HUES6 (cell line): ENCODE measurements at regions not wholly inside any gene's neighbourhood (a gene's known extent, or its start where the extent isn't known, plus 50 kb on each side); places are given as distances from the start of the nearest gene placed in this dataset.

Experiments
- H3K27ac ChIP-seq: 2 replicates; pipeline ENCODE4 v1.7.0; 2013; ENCODE audit warnings: low read depth, mild to moderate bottlenecking, low read length, inconsistent platforms
- H3K27me3 ChIP-seq: 2 replicates; pipeline ENCODE4 v1.6.1; 2013; ENCODE audit warnings: low read length; ENCODE audit not compliant: control insufficient read depth, insufficient read depth
- H3K36me3 ChIP-seq: 2 replicates; pipeline ENCODE4 v1.6.1; 2013; ENCODE audit warnings: low read length; ENCODE audit not compliant: control insufficient read depth, insufficient read depth
- H3K4me1 ChIP-seq: 2 replicates; pipeline ENCODE4 v1.6.1; 2013; ENCODE audit warnings: low read length; ENCODE audit not compliant: control insufficient read depth, insufficient read depth
- H3K4me3 ChIP-seq: 2 replicates; pipeline ENCODE4 v1.5.1; 2013; ENCODE audit warnings: low read depth, low read length
- H3K9ac ChIP-seq: one replicate; pipeline ENCODE4 v1.6.1; 2013; ENCODE audit warnings: mild to moderate bottlenecking, low read length
- H3K9me3 ChIP-seq: 2 replicates; pipeline ENCODE4 v1.6.1; 2013; ENCODE audit warnings: low read depth, low read length; ENCODE audit not compliant: control insufficient read depth, insufficient read depth

- no peak overlapping the region for H3K4me3 ChIP-seq
- H3K9me3 ChIP-seq: no peaks in the 10 kb centered on the region
- H3K36me3 ChIP-seq: no peaks in the 10 kb centered on the region
- H3K9ac ChIP-seq: no peak overlapping the region
- H3K27me3 ChIP-seq: no peaks in the 10 kb centered on the region
- H3K4me1 ChIP-seq: no peaks in the 10 kb centered on the region
- no peak overlapping the region for H3K27ac ChIP-seq
These were observed 194.1 kb upstream of the SP8 start for GRCh38 chr7:20980668-20981264.

GRCh38 chr7:20988340-20988739, 201.7 kb upstream of the SP8 start:
- Histone ChIP-seq H3K4me3 (no peak overlapping the region), H3K9me3 (peaks cover 8% of the 10 kb centered on the region), H3K4me1 (no peaks in the 10 kb centered on the region), H3K27ac (no peak overlapping the region), H3K36me3 (no peaks in the 10 kb centered on the region), H3K27me3 (no peaks in the 10 kb centered on the region), H3K9ac (no peak overlapping the region)

GRCh38 chr7:20991544-20991943, 204.9 kb upstream of the SP8 start:
- no peaks in the 10 kb centered on the region for H3K4me1 ChIP-seq
- no peaks in the 10 kb centered on the region for H3K36me3 ChIP-seq
- H3K4me3 ChIP-seq: no peak overlapping the region
- H3K9me3 ChIP-seq: peaks cover 10% of the 10 kb centered on the region
- H3K27ac ChIP-seq: no peak overlapping the region
- no peaks in the 10 kb centered on the region for H3K27me3 ChIP-seq
- H3K9ac ChIP-seq: no peak overlapping the region

GRCh38 chr7:20993693-20994092, 207.0 kb upstream of the SP8 start:
- H3K4me3 ChIP-seq: no peak overlapping the region
- H3K9ac ChIP-seq: no peak overlapping the region
- H3K9me3 ChIP-seq: peaks cover 10% of the 10 kb centered on the region
- H3K36me3 ChIP-seq: no peaks in the 10 kb centered on the region
- H3K27me3 ChIP-seq: no peaks in the 10 kb centered on the region
- peaks cover 10% of the 10 kb centered on the region for H3K4me1 ChIP-seq
- no peak overlapping the region for H3K27ac ChIP-seq

- Histone ChIP-seq H3K4me3 (no peak overlapping the region), H3K9me3 (peaks cover 10% of the 10 kb centered on the region)
These were observed 211.6 kb upstream of the SP8 start for GRCh38 chr7:20998309-20998708.

GRCh38 chr7:21011153-21011552, 224.5 kb upstream of the SP8 start:
- 0 out of 2 replicates have a peak, but pooled peaks cover 2% of the 10 kb centered on the region for H3K4me1 ChIP-seq
- H3K27ac ChIP-seq: no peak overlapping the region
- H3K27me3 ChIP-seq: no peaks in the 10 kb centered on the region
- H3K36me3 ChIP-seq: no peaks in the 10 kb centered on the region
- no peak overlapping the region for H3K9ac ChIP-seq
- H3K9me3 ChIP-seq: peaks cover 13% of the 10 kb centered on the region; the same call in 1 of the 2 replicates
- H3K4me3 ChIP-seq: no peak overlapping the region

More at GRCh38 chr7:20998309-20998708, 211.6 kb upstream of the SP8 start:
- H3K9ac ChIP-seq: no peak overlapping the region
- no peaks in the 10 kb centered on the region for H3K27me3 ChIP-seq
- peaks cover 10% of the 10 kb centered on the region for H3K4me1 ChIP-seq
- H3K27ac ChIP-seq: no peak overlapping the region
- H3K36me3 ChIP-seq: no peaks in the 10 kb centered on the region

- Histone ChIP-seq H3K27ac (no peak overlapping the region), H3K4me3 (no peak overlapping the region), H3K9me3 (peaks cover 5% of the 10 kb centered on the region; the same call in 1 of the 2 replicates), H3K27me3 (no peaks in the 10 kb centered on the region), H3K9ac (no peak overlapping the region), H3K36me3 (no peaks in the 10 kb centered on the region), H3K4me1 (0 out of 2 replicates have a peak, but pooled peaks cover 3% of the 10 kb centered on the region)
These were observed 227.3 kb upstream of the SP8 start for GRCh38 chr7:21013765-21014539.

GRCh38 chr7:21020667-21021066, 234.0 kb upstream of the SP8 start:
- Histone ChIP-seq H3K36me3 (no peaks in the 10 kb centered on the region), H3K27ac (no peak overlapping the region), H3K4me3 (no peak overlapping the region), H3K27me3 (no peaks in the 10 kb centered on the region), H3K9ac (no peak overlapping the region), H3K4me1 (peaks cover 11% of the 10 kb centered on the region), H3K9me3 (peaks cover 2% of the 10 kb centered on the region; the same call in 1 of the 2 replicates)

- Histone ChIP-seq H3K9ac (no peak overlapping the region), H3K4me1 (peaks cover 25% of the 10 kb centered on the region), H3K36me3 (no peaks in the 10 kb centered on the region), H3K9me3 (no peaks in the 10 kb centered on the region), H3K27ac (no peak overlapping the region), H3K27me3 (no peaks in the 10 kb centered on the region), H3K4me3 (no peak overlapping the region)
These were observed 237.3 kb upstream of the SP8 start for GRCh38 chr7:21023841-21024484.

GRCh38 chr7:21024485-21024867, 237.8 kb upstream of the SP8 start:
- Histone ChIP-seq H3K27ac (no peak overlapping the region), H3K4me1 (peaks cover 30% of the 10 kb centered on the region), H3K9ac (no peak overlapping the region), H3K27me3 (no peaks in the 10 kb centered on the region), H3K4me3 (no peak overlapping the region), H3K36me3 (no peaks in the 10 kb centered on the region), H3K9me3 (no peaks in the 10 kb centered on the region)

GRCh38 chr7:21028186-21028585, 241.5 kb upstream of the SP8 start:
- no peaks in the 10 kb centered on the region for H3K27me3 ChIP-seq
- H3K9me3 ChIP-seq: no peaks in the 10 kb centered on the region
- H3K27ac ChIP-seq: no peak overlapping the region
- H3K36me3 ChIP-seq: no peaks in the 10 kb centered on the region
- peaks cover 55% of the 10 kb centered on the region for H3K4me1 ChIP-seq
- no peak overlapping the region for H3K4me3 ChIP-seq
- no peak overlapping the region for H3K9ac ChIP-seq
